GM12873 (cell line): ENCODE measurements at regions not wholly inside any gene's neighbourhood (a gene's known extent, or its start where the extent isn't known, plus 50 kb on each side); places are given as distances from the start of the nearest gene placed in this dataset.

ENCODE experiments used
- TF ChIP-seq, protein P1 (sequence below): IDR thresholded peaks from 2 replicates; pipeline ENCODE4 v1.5.1; 2012; ENCODE audit warnings: low read depth, mild to moderate bottlenecking, moderate library complexity, low read length, control low read depth; ENCODE audit not compliant: insufficient read depth; ENCODE audit errors: missing control alignments

DNA sequence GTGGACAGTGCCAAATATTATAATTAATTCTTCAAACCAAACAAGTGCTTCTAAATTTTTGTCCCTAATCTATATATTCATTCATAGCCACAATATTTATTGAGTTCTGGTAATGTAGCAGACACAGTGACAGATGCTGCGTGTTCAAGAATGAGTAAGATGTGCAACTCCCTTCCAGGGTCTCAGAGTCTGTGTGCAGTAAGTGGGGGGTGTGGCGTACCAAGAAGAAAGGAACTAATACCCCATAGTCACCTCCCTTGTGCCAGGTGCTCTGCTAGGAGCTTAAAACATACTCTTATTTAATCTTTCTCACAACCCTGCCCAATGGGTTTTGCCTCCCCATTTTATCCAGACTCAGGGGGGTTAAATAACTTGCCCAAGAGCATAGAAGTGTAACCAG is 358.7 kb downstream of the BARHL2 start:
- TF ChIP-seq, protein P1, sequence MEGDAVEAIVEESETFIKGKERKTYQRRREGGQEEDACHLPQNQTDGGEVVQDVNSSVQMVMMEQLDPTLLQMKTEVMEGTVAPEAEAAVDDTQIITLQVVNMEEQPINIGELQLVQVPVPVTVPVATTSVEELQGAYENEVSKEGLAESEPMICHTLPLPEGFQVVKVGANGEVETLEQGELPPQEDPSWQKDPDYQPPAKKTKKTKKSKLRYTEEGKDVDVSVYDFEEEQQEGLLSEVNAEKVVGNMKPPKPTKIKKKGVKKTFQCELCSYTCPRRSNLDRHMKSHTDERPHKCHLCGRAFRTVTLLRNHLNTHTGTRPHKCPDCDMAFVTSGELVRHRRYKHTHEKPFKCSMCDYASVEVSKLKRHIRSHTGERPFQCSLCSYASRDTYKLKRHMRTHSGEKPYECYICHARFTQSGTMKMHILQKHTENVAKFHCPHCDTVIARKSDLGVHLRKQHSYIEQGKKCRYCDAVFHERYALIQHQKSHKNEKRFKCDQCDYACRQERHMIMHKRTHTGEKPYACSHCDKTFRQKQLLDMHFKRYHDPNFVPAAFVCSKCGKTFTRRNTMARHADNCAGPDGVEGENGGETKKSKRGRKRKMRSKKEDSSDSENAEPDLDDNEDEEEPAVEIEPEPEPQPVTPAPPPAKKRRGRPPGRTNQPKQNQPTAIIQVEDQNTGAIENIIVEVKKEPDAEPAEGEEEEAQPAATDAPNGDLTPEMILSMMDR, result no peak

DNA sequence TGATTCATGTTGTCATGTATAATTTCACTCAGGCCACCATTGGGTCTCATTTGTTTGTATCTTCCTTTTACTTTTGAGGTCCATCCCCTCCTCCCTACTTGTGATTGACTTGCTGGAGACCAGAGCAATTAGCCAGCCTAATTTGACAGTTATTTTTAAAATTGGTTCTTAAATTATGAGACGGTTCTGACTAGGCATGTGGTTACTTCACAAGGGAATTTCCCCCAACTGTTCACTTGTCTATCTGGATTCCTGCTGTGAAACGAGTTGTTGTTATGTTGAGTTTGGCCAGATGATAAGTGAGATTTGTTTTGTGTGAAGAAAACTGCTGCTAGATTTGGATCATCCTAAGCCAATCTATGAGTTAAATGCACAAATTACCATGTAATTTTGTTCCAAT is 359.1 kb downstream of the BARHL2 start:
- TF ChIP-seq, protein P1, result no peak

DNA sequence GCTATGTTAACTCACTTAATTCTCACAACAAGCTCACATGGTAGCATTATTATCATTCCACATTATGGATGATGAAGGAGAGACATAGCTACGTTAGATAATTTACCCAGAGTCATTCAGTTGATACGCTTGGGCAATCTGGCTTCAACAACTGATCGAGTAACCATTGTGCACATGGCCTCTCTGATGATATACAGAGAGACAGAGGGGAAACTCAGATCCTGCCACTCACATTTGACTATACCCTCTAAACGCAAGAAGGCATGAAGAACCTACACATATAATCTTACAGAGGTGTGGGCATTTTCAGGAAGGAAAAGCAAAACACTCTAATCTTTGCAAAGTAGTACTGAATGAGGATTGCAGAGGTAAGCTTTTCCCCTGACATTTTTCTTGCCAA is 360.1 kb downstream of the BARHL2 start:
- TF ChIP-seq, protein P1, result no peak

DNA sequence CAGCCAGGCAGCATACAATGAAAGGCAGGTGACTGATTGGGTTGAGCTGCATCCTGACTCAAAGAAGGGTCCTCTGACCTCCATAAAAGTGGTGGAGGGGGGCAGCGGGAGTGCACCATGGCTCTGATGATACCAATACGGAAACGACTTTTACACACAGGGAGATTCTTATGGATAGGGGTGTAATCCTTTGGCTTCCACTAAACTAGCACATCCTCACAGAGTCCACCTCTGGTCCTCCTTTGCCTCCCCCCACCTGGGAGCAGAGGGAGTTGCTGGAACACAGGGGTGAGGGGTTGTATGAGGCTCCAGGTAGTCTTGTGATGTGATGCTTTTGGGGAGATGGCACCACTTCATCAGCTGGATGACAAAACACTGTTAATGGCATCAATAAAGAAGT is 361.0 kb downstream of the BARHL2 start:
- TF ChIP-seq, protein P1, result no peak

DNA sequence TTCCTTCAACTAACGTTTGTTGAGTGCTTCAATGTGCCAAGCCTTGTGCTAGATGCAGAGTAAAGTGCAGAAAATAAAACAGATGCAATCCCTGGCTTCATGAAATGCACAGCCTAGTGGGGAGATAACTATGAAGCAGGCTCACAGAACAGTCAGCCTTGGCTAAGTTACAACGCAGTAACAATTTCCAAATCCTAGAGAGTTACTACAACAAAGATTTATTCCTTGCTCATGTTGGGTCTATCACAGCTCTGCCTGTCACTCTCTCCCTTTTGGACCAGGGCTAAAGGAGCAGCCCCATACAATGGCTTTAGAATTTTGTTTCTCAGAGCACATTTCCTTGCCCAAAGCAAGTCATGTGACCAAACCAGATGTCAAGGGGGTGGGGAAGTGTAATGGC is 359.8 kb downstream of the ZNF326 start:
- TF ChIP-seq, protein P1, result no peak

DNA sequence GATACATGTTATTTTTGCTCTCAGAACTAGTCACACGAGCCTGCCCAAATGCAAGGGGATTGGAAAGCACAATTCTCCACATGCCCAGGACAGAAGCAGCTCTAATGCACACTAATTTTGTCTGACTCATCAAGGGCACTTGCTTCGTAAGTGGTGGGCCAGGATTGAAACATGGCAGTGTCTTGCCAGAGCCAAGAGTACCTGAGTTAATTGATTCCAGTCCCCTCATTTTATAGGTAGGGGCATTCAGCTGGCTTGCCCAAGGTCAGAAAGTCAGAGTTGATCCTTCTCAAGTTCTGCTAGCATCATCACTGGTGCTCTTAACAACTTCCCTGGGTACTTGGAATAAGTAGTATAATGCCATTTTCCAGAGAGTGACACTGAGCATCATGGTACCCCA is 356.1 kb downstream of the ZNF326 start:
- TF ChIP-seq, protein P1, result no peak

DNA sequence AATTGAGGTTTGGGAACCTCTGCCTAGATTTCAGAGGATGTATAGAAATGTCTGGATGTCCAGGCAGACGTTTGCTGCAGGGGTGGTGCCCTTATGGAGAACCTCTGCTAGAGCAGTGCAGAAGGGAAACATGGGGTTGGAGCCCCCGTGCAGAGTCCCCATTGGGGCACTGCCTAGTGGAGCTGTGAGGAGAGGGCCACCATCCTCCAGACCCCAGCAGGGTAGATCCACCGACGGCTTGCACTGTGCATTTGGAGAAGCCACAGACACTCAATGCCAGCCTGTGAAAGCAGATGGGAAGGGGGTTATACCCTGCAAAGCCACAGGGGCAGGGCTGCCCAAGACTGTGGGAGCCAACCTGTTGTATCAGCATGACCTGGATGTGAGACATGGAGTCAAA is 354.6 kb downstream of the ZNF326 start:
- TF ChIP-seq, protein P1, result no peak

DNA sequence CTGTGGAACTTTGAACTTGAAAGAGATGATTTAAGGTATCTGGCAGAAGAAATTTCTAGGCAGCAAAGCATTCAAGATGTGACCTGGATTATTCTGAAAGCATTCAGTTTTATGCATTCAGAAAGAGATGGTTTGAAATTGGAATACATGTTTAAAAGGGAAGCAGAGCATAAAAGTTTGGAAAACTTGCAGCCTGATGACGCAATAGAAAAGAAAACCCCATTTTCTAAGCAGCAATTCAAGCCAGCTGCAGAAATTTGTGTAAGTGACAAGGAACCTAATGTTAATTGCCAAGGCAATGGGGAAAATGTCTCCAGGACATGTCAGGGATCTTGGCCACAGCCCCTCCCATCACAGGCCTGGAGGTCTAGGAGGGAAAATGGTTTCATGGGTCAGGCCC is 354.0 kb downstream of the ZNF326 start:
- TF ChIP-seq, protein P1, result no peak
